ENCODE measurements at regions not wholly inside any gene's neighbourhood (a gene's known extent, or its start where the extent isn't known, plus 50 kb on each side); places are given as distances from the start of the nearest gene placed in this dataset.

- DNase-seq, result no peak
Measured at GRCh38 chr12:93157279-93157678, 220.4 kb upstream of the NUDT4 start.

GRCh38 chr12:93158065-93158843 is 219.5 kb upstream of the NUDT4 start:
- no peak for DNase-seq

GRCh38 chr12:93163260-93164036 is 214.3 kb upstream of the NUDT4 start:
- no peak for DNase-seq

- DNase-seq, result no peak
Measured at GRCh38 chr12:93164103-93164880, 213.4 kb upstream of the NUDT4 start.

GRCh38 chr12:93165384-93165932 is 212.3 kb upstream of the NUDT4 start:
- no peak for DNase-seq

GRCh38 chr12:93166541-93167307 is 211.0 kb upstream of the NUDT4 start:
- DNase-seq, result no peak

GRCh38 chr12:93167331-93167730 is 210.4 kb upstream of the NUDT4 start:
- DNase-seq, result no peak

- DNase-seq, result no peak
Measured at GRCh38 chr12:93167841-93168492, 209.8 kb upstream of the NUDT4 start.

- no peak for DNase-seq
Measured at GRCh38 chr12:93168751-93169150, 209.0 kb upstream of the NUDT4 start.

GRCh38 chr12:93169536-93169935 is 208.2 kb upstream of the NUDT4 start:
- no peak for DNase-seq

GRCh38 chr12:93170928-93171327 is 206.8 kb upstream of the NUDT4 start:
- no peak for DNase-seq

GRCh38 chr12:93173178-93173957 is 204.4 kb upstream of the NUDT4 start:
- DNase-seq, result peak; percentile 35

- peak; percentile 9 for DNase-seq
Measured at GRCh38 chr12:93174048-93174447, 203.7 kb upstream of the NUDT4 start.

- no peak for DNase-seq
Measured at GRCh38 chr12:93174473-93174872, 203.3 kb upstream of the NUDT4 start.

GRCh38 chr12:93176165-93176564 is 201.6 kb upstream of the NUDT4 start:
- DNase-seq, result no peak

GRCh38 chr12:93176610-93177126 is 201.1 kb upstream of the NUDT4 start:
- no peak for DNase-seq

- DNase-seq, result no peak
Measured at GRCh38 chr12:93177208-93178153, 200.2 kb upstream of the NUDT4 start.

GRCh38 chr12:93178154-93178878 is 199.4 kb upstream of the NUDT4 start:
- DNase-seq, result no peak

- no peak for DNase-seq
Measured at GRCh38 chr12:93179792-93180191, 197.9 kb upstream of the NUDT4 start.
